ENCODE measurements at regions not wholly inside any gene's neighbourhood (a gene's known extent, or its start where the extent isn't known, plus 50 kb on each side); places are given as distances from the start of the nearest gene placed in this dataset.
"Not testable (repeated sequence)": the region's sequence is repeated elsewhere in the genome, so short reads cannot be mapped to it uniquely, and the experiment has no call there.

GRCh38 chr1:95297906-95298305, 63.9 kb downstream of the RWDD3 start:
- not testable (repeated sequence) for DNase-seq

- DNase-seq, result no peak
Measured at GRCh38 chr1:95301091-95301490, 67.1 kb downstream of the RWDD3 start.

GRCh38 chr1:95301614-95302013, 67.6 kb downstream of the RWDD3 start:
- no peak for DNase-seq

GRCh38 chr1:95304803-95305202, 70.8 kb downstream of the RWDD3 start:
- DNase-seq, result no peak

GRCh38 chr1:95308276-95309030, 74.4 kb downstream of the RWDD3 start:
- DNase-seq, result no peak

- DNase-seq, result no peak
Measured at GRCh38 chr1:95309031-95309471, 75.0 kb downstream of the RWDD3 start.

- DNase-seq, result no peak
Measured at GRCh38 chr1:95311014-95311413, 77.0 kb downstream of the RWDD3 start.

- no peak for DNase-seq
Measured at GRCh38 chr1:95311762-95312161, 77.8 kb downstream of the RWDD3 start.

- no peak for DNase-seq
Measured at GRCh38 chr1:95312181-95312580, 78.2 kb downstream of the RWDD3 start.

GRCh38 chr1:95313527-95313926, 79.5 kb downstream of the RWDD3 start:
- DNase-seq, result no peak

- no peak for DNase-seq
Measured at GRCh38 chr1:95321531-95321930, 87.5 kb downstream of the RWDD3 start.

GRCh38 chr1:95323123-95323522, 89.1 kb downstream of the RWDD3 start:
- DNase-seq, result no peak

GRCh38 chr1:95325349-95325748, 91.3 kb downstream of the RWDD3 start:
- DNase-seq, result no peak

GRCh38 chr1:95326023-95326422, 92.0 kb downstream of the RWDD3 start:
- no peak for DNase-seq

GRCh38 chr1:95332754-95333153, 98.7 kb downstream of the RWDD3 start:
- no peak for DNase-seq

GRCh38 chr1:95339377-95339776, 105.4 kb downstream of the RWDD3 start:
- DNase-seq, result no peak

- DNase-seq, result no peak
Measured at GRCh38 chr1:95340061-95340460, 106.1 kb downstream of the RWDD3 start.

- DNase-seq, result no peak
Measured at GRCh38 chr1:95352767-95353166, 118.8 kb downstream of the RWDD3 start.

GRCh38 chr1:95353194-95353593, 119.2 kb downstream of the RWDD3 start:
- no peak for DNase-seq

- no peak for DNase-seq
Measured at GRCh38 chr1:95364546-95364945, 130.5 kb downstream of the RWDD3 start.

GRCh38 chr1:95366498-95366897, 132.5 kb downstream of the RWDD3 start:
- no peak for DNase-seq

GRCh38 chr1:95368178-95368577, 134.2 kb downstream of the RWDD3 start:
- no peak for DNase-seq

GRCh38 chr1:95369985-95370690, 136.1 kb downstream of the RWDD3 start:
- no peak for DNase-seq

All from inflammatory macrophage treated with lipopolysaccharide for 4 hours (primary cell).